Mucosa of descending colon (tissue), 3 donors: ENCODE measurements at regions not wholly inside any gene's neighbourhood (a gene's known extent, or its start where the extent isn't known, plus 50 kb on each side); places are given as distances from the start of the nearest gene placed in this dataset.
"Not testable (repeated sequence)": the region's sequence is repeated elsewhere in the genome, so short reads cannot be mapped to it uniquely, and the experiment has no call there.

Experiments
- ATAC-seq: fragments of 200-7000 bp; cut with Tn5 transposase; one replicate; pipeline ENCODE4 v1.9.1; 2020; ENCODE audit warnings: mild to moderate bottlenecking, moderate library complexity
- DNase-seq, 3 donors: peaks; one replicate each; pipeline ENCODE4 v3.0.0-alpha.2; 2020
- H3K36me3 ChIP-seq: fragments of 200-600 bp; one replicate; pipeline ENCODE4 v1.8.0; 2021; ENCODE audit warnings: low read depth, mild to moderate bottlenecking
- H3K4me1 ChIP-seq: fragments of 200-600 bp; one replicate; pipeline ENCODE4 v1.8.0; 2021; ENCODE audit warnings: low read depth, mild to moderate bottlenecking
- H3K4me3 ChIP-seq: fragments of 200-600 bp; one replicate; pipeline ENCODE4 v1.8.0; 2021; ENCODE audit warnings: mild to moderate bottlenecking
- H3K9me3 ChIP-seq: fragments of 200-600 bp; one replicate; pipeline ENCODE4 v1.8.0; 2021; ENCODE audit warnings: mild to moderate bottlenecking
- intact Hi-C, 2 donors: fragments of 100-400 bp; cut with DNase I in 1 of 2; cut with micrococcal nuclease in 1 of 2; formaldehyde crosslinking; loops; one replicate each; pipeline versions ENCODE4 v1.11.0 to v1.11.1; 2022; cut with DNase I, micrococcal nuclease
- TF ChIP-seq, protein P1 (sequence below): fragments of 200-600 bp; IDR thresholded peaks from one replicate; pipeline ENCODE4 v1.8.0; 2022; ENCODE audit warnings: antibody characterized with exemption, mild to moderate bottlenecking
- donor health status: DM: no; HTN: no; CAD: no; lungs with moderate emphysema.
- donor health status: DM: no; HTN: no; CAD: no.
- donor health status: DM: no; HTN: yes; CAD: no.

DNA sequence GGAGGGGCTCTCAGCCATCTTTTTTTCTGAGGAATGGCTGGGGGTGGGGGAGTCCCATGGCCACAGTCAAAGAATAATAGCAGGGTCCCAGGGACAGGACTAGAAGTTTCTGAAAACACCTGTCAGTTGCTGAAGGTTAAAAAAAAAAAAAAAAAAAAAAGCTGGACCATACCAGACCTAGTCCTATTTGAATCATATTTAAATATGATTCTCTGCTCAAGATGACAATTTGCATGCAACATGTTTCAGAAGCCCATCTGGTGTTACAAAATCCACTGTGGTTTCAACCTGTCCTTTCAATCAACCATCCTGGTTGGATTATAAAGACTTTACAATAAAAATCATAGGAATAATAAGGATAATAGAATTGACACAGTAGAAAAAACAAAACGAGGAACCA is 153.7 kb downstream of the TENT5C start:
- H3K4me3 ChIP-seq: no peak overlapping the region
- TF ChIP-seq, protein P1, sequence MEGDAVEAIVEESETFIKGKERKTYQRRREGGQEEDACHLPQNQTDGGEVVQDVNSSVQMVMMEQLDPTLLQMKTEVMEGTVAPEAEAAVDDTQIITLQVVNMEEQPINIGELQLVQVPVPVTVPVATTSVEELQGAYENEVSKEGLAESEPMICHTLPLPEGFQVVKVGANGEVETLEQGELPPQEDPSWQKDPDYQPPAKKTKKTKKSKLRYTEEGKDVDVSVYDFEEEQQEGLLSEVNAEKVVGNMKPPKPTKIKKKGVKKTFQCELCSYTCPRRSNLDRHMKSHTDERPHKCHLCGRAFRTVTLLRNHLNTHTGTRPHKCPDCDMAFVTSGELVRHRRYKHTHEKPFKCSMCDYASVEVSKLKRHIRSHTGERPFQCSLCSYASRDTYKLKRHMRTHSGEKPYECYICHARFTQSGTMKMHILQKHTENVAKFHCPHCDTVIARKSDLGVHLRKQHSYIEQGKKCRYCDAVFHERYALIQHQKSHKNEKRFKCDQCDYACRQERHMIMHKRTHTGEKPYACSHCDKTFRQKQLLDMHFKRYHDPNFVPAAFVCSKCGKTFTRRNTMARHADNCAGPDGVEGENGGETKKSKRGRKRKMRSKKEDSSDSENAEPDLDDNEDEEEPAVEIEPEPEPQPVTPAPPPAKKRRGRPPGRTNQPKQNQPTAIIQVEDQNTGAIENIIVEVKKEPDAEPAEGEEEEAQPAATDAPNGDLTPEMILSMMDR: no peak
- ATAC-seq (no peak), DNase-seq (no peak)
- intact Hi-C loops: loop anchor here (5.0 to 10.0 kb wide), 3 partner anchors 155 to 247 kb away; partner anchors contain the start of gene TENT5C (in 2 of the 2)
- H3K4me1 ChIP-seq: no peaks in the 10 kb centered on the region
- H3K9me3 ChIP-seq: no peaks in the 10 kb centered on the region
- no peaks in the 10 kb centered on the region for H3K36me3 ChIP-seq

DNA sequence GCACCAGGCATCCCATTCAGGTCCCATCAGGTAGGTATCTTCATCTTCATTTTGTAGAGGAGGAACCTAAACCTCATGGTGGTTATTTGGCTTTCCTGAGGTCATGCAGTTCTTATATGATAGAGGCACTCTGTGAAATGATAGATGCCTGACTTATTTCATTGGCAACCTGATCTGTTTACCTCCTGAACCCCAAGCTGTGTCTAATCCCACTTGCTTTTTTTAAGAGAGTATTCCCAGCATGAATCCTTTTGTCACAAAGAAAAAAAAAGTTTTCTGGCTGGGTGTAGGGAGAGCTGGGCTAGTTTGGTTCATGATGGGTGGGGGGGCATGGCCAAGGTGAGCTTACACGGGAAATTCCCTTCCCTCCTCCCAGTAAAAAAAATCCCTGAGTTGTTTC is 154.2 kb downstream of the TENT5C start:
- H3K4me1 ChIP-seq: no peaks in the 10 kb centered on the region
- H3K9me3 ChIP-seq: no peaks in the 10 kb centered on the region
- DNase-seq (no peak), ATAC-seq (no peak)
- intact Hi-C loops: no loop called here
- H3K36me3 ChIP-seq: no peaks in the 10 kb centered on the region
- H3K4me3 ChIP-seq: no peak overlapping the region
- TF ChIP-seq, protein P1: no peak

GRCh38 chr1:117760485-117760884 is 154.6 kb downstream of the TENT5C start:
- intact Hi-C loops: no loop called here
- no peaks in the 10 kb centered on the region for H3K36me3 ChIP-seq
- H3K9me3 ChIP-seq: no peaks in the 10 kb centered on the region
- no peak overlapping the region for H3K4me3 ChIP-seq
- DNase-seq (peak in 1 of 3 donors; percentile 18), ATAC-seq (peak; percentile 40)
- no peaks in the 10 kb centered on the region for H3K4me1 ChIP-seq
- TF ChIP-seq, protein P1: no peak

- H3K4me3 ChIP-seq, ATAC-seq, H3K36me3 ChIP-seq, H3K4me1 ChIP-seq, intact Hi-C loops, DNase-seq: not testable (repeated sequence)
- H3K9me3 ChIP-seq: peaks cover 20% of the 10 kb centered on the region
These were observed 161.7 kb downstream of the GDAP2 start for GRCh38 chr1:117767756-117768155.

DNA sequence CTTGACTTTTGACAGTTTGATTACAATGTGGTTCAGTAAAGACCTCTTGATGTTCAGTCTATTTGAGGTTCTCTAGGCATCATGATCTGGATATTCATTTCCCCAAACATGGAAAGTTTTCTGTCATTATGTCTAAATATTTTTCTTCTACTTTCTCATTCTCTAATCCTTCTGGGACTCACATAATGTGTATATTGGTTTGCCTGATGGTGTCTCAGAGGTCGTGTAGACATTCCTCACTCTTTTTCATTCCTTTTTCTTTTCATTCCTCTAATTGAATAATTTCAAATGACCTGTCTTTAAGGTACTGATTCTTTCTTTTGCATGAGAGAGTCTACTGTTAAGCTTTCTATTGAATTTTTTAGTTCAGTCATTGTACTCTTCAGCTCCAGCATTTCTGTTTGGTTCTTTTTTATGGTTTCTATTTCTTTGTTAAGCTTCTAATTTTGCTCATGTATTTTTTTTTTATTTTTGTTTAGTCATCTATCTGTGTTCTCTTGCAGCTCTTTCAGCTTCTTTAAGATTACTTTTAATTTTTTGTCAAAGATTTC is 158.4 kb downstream of the GDAP2 start:
- intact Hi-C loops: no loop called here
- TF ChIP-seq, protein P1: no peak
- no peak for ATAC-seq

GRCh38 chr1:117779364-117779763 is 150.1 kb downstream of the GDAP2 start:
- Histone ChIP-seq H3K4me3 (no peak overlapping the region), H3K9me3 (no peaks in the 10 kb centered on the region), H3K36me3 (no peaks in the 10 kb centered on the region), H3K4me1 (no peaks in the 10 kb centered on the region)
- intact Hi-C loops: no loop called here
- DNase-seq: no peak
- no peak for ATAC-seq
- TF ChIP-seq, protein P1: no peak

More for the DNA sequence above, 158.4 kb downstream of the GDAP2 start:
- Histone ChIP-seq H3K4me1 (no peaks in the 10 kb centered on the region), H3K36me3 (no peaks in the 10 kb centered on the region), H3K4me3 (no peak overlapping the region), H3K9me3 (peaks cover 20% of the 10 kb centered on the region)
- DNase-seq: no peak
